ENCODE measurements at regions not wholly inside any gene's neighbourhood (a gene's known extent, or its start where the extent isn't known, plus 50 kb on each side); places are given as distances from the start of the nearest gene placed in this dataset.

DNA sequence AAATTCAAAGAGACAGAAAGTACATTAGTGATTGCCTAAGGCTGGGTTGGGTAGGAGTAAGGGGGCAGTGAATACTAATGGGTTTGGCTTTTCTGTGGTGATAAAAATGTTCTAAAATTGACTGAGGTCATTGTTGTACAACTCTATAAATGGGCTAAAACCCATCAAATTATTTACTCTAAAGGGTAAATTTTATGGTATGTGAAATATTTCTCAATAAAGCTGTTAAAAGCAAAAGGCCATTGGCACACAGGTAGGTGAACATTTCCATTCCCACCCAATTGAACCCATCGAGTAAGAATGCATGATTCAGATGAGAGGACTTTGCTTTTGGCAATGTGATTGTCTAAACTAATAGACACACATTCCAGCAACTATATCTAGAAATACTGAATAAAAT lies 579.4 kb downstream of the GATA3 start:
- TF ChIP-seq, protein P1, sequence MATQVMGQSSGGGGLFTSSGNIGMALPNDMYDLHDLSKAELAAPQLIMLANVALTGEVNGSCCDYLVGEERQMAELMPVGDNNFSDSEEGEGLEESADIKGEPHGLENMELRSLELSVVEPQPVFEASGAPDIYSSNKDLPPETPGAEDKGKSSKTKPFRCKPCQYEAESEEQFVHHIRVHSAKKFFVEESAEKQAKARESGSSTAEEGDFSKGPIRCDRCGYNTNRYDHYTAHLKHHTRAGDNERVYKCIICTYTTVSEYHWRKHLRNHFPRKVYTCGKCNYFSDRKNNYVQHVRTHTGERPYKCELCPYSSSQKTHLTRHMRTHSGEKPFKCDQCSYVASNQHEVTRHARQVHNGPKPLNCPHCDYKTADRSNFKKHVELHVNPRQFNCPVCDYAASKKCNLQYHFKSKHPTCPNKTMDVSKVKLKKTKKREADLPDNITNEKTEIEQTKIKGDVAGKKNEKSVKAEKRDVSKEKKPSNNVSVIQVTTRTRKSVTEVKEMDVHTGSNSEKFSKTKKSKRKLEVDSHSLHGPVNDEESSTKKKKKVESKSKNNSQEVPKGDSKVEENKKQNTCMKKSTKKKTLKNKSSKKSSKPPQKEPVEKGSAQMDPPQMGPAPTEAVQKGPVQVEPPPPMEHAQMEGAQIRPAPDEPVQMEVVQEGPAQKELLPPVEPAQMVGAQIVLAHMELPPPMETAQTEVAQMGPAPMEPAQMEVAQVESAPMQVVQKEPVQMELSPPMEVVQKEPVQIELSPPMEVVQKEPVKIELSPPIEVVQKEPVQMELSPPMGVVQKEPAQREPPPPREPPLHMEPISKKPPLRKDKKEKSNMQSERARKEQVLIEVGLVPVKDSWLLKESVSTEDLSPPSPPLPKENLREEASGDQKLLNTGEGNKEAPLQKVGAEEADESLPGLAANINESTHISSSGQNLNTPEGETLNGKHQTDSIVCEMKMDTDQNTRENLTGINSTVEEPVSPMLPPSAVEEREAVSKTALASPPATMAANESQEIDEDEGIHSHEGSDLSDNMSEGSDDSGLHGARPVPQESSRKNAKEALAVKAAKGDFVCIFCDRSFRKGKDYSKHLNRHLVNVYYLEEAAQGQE (IDR thresholded peaks at IDR 0.05; ENCODE audit: low read depth): no peak
- TF ChIP-seq, protein P2, sequence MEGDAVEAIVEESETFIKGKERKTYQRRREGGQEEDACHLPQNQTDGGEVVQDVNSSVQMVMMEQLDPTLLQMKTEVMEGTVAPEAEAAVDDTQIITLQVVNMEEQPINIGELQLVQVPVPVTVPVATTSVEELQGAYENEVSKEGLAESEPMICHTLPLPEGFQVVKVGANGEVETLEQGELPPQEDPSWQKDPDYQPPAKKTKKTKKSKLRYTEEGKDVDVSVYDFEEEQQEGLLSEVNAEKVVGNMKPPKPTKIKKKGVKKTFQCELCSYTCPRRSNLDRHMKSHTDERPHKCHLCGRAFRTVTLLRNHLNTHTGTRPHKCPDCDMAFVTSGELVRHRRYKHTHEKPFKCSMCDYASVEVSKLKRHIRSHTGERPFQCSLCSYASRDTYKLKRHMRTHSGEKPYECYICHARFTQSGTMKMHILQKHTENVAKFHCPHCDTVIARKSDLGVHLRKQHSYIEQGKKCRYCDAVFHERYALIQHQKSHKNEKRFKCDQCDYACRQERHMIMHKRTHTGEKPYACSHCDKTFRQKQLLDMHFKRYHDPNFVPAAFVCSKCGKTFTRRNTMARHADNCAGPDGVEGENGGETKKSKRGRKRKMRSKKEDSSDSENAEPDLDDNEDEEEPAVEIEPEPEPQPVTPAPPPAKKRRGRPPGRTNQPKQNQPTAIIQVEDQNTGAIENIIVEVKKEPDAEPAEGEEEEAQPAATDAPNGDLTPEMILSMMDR (IDR thresholded peaks at IDR 0.05 in 2 of 3, conservative IDR thresholded peaks at IDR 0.05 in 1 of 3; ENCODE audit: borderline replicate concordance in 1 of 3, insufficient read depth in 1 of 3, low read depth in 2 of 3, low read length in 2 of 3): no peak
- TF ChIP-seq YY1 (IDR thresholded peaks at IDR 0.05; ENCODE audit: extremely low read depth, insufficient replicate concordance, low read depth, low read length) (no peak), SIN3A (IDR thresholded peaks at IDR 0.05; ENCODE audit: low read depth) (no peak), ZFX (IDR thresholded peaks at IDR 0.05) (no peak), EZH2phosphoT487 (IDR thresholded peaks at IDR 0.05; ENCODE audit: borderline replicate concordance) (no peak), POLR2AphosphoS5 (IDR thresholded peaks at IDR 0.05; ENCODE audit: low read depth, low read length) (no peak), RAD21 (IDR thresholded peaks at IDR 0.05; ENCODE audit: low read depth) (no peak), EZH2 (IDR thresholded peaks at IDR 0.05) (no peak), POLR2A (IDR thresholded peaks at IDR 0.05; ENCODE audit: borderline replicate concordance, extremely low read depth, insufficient read depth, insufficient read length) (no peak), FOSL1 (IDR thresholded peaks at IDR 0.05; ENCODE audit: low read depth) (no peak), ZNF274 (IDR thresholded peaks at IDR 0.05; ENCODE audit: low read depth, low read length) (no peak), CEBPB (IDR thresholded peaks at IDR 0.05; ENCODE audit: low read depth) (no peak)
- TF ChIP-seq, protein P3, sequence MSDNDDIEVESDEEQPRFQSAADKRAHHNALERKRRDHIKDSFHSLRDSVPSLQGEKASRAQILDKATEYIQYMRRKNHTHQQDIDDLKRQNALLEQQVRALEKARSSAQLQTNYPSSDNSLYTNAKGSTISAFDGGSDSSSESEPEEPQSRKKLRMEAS (IDR thresholded peaks at IDR 0.05): no peak

Measured in HCT116 (cell line).